A673 (cell line): ENCODE measurements at regions not wholly inside any gene's neighbourhood (a gene's known extent, or its start where the extent isn't known, plus 50 kb on each side); places are given as distances from the start of the nearest gene placed in this dataset.

ENCODE experiments used
- EZH2 ChIP-seq: fragments of 200-600 bp; sonication (generic); IDR thresholded peaks from 2 replicates; pipeline ENCODE4 v1.6.1; 2017; ENCODE audit warnings: borderline replicate concordance, low read depth, mild to moderate bottlenecking, mixed read lengths, antibody characterized with exemption, low read length; ENCODE audit not compliant: poor library complexity, severe bottlenecking
- TF ChIP-seq, protein P1 (sequence below): fragments of 300-800, 200-600 bp; sonication (generic); conservative IDR thresholded peaks from 2 replicates; pipeline ENCODE4 v1.5.1; 2017; ENCODE audit warnings: low read depth, mild to moderate bottlenecking, antibody characterized with exemption, low read length, moderate library complexity, mixed read lengths

DNA sequence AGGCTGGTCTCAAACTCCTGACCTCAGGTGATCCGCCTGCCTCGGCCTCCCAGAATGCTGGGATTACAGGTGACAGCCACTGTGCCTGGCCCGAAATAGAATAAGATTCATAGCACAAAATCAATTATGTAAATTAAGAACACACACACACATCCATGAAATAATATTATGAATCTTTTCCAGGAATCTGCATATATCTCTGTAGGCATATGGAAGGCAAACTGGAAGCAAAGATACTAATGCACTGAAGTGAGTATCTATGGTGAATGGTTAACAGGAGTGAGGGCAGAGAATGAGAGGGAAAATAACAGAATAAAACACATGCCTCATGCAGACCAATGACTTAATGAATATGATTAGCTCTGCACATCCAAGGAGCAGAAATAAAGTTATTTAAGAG, 61.6 kb upstream of the ATP2B4 start:
- TF ChIP-seq, protein P1, sequence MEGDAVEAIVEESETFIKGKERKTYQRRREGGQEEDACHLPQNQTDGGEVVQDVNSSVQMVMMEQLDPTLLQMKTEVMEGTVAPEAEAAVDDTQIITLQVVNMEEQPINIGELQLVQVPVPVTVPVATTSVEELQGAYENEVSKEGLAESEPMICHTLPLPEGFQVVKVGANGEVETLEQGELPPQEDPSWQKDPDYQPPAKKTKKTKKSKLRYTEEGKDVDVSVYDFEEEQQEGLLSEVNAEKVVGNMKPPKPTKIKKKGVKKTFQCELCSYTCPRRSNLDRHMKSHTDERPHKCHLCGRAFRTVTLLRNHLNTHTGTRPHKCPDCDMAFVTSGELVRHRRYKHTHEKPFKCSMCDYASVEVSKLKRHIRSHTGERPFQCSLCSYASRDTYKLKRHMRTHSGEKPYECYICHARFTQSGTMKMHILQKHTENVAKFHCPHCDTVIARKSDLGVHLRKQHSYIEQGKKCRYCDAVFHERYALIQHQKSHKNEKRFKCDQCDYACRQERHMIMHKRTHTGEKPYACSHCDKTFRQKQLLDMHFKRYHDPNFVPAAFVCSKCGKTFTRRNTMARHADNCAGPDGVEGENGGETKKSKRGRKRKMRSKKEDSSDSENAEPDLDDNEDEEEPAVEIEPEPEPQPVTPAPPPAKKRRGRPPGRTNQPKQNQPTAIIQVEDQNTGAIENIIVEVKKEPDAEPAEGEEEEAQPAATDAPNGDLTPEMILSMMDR = no peak
- no peak for TF ChIP-seq EZH2
